PC-3 (cell line): ENCODE measurements at regions not wholly inside any gene's neighbourhood (a gene's known extent, or its start where the extent isn't known, plus 50 kb on each side); places are given as distances from the start of the nearest gene placed in this dataset.
"Not testable (repeated sequence)": the region's sequence is repeated elsewhere in the genome, so short reads cannot be mapped to it uniquely, and the experiment has no call there.

Experiments
- ATAC-seq: fragments of 200-7000 bp; cut with Tn5 transposase; 2 replicates; pipeline ENCODE4 v1.9.1; 2020; ENCODE audit warnings: mild to moderate bottlenecking, moderate library complexity
- BruUV-seq: library from RNA; stranded (reverse); fragments of 400-500 nt; replicated peaks from 2 replicates; lab custom pipeline; 2021; lab: Mats Ljungman, UMichigan
- CTCF ChIA-PET: fragments of 300-600 bp; sonication (Branson Sonifier 250); formaldehyde crosslinking; loops from one replicate; lab custom pipeline; 2022; ENCODE audit warnings: antibody characterized with exemption; lab: Charles Lee
- POLR2A ChIA-PET: fragments of 300-600 bp; sonication (Branson Sonifier 250); formaldehyde crosslinking; loops from one replicate; lab custom pipeline; 2022; ENCODE audit warnings: antibody characterized with exemption; ENCODE audit not compliant: unreplicated experiment; lab: Charles Lee
- DNase-seq: peaks from one replicate; pipeline ENCODE4 v3.0.0-alpha.2; 2015
- H2AFZ ChIP-seq: fragments of 300-600 bp; sonication (generic); 2 replicates; pipeline ENCODE4 v1.6.0; 2016; ENCODE audit warnings: antibody characterized with exemption, low read length
- H3F3A ChIP-seq: fragments of 300-600 bp; sonication (generic); one replicate; pipeline ENCODE4 v1.6.0; 2017; ENCODE audit warnings: antibody characterized with exemption, low read length, control low read depth, mild to moderate bottlenecking; ENCODE audit not compliant: unreplicated experiment
- H3K27ac ChIP-seq: fragments of 300-600 bp; sonication (generic); 2 replicates; pipeline ENCODE4 v1.5.1; 2016; ENCODE audit warnings: mild to moderate bottlenecking, low read length
- H3K27me3 ChIP-seq: fragments of 300-600 bp; sonication (generic); 2 replicates; pipeline ENCODE4 v1.6.1; 2016; ENCODE audit warnings: low read length, mixed read lengths
- H3K36me3 ChIP-seq: fragments of 300-600 bp; sonication (generic); 2 replicates; pipeline ENCODE4 v1.6.1; 2016; ENCODE audit warnings: low read depth, mixed run types, low read length, mixed read lengths
- H3K4me1 ChIP-seq: fragments of 300-600 bp; sonication (generic); 2 replicates; pipeline ENCODE4 v1.5.1; 2016; ENCODE audit warnings: low read length; ENCODE audit not compliant: insufficient read depth
- H3K4me2 ChIP-seq: fragments of 300-600 bp; sonication (generic); 2 replicates; pipeline ENCODE4 v1.6.0; 2016; ENCODE audit warnings: low read length
- H3K4me3 ChIP-seq: fragments of 300-600 bp; sonication (generic); 2 replicates; pipeline ENCODE4 v1.5.1; 2016; ENCODE audit warnings: mild to moderate bottlenecking, low read length, mixed read lengths
- H3K79me2 ChIP-seq: fragments of 300-600 bp; sonication (generic); 2 replicates; pipeline ENCODE4 v1.6.1; 2017; ENCODE audit warnings: low read length, mixed read lengths
- H3K9ac ChIP-seq: fragments of 300-600 bp; sonication (generic); 2 replicates; pipeline ENCODE4 v1.6.0; 2016; ENCODE audit warnings: mild to moderate bottlenecking, low read length
- H3K9me2 ChIP-seq: fragments of 300-600 bp; sonication (generic); replicated peaks from 2 replicates; pipeline ENCODE4 v1.6.1; 2016; ENCODE audit warnings: mixed run types, low read length, mixed read lengths
- H3K9me3 ChIP-seq: fragments of 300-600 bp; sonication (generic); 2 replicates; pipeline ENCODE4 v1.6.1; 2016; ENCODE audit warnings: low read length, mixed read lengths
- H4K20me1 ChIP-seq: fragments of 300-600 bp; sonication (generic); 2 replicates; pipeline ENCODE4 v1.6.1; 2016; ENCODE audit warnings: low read length, mixed read lengths
- EZH2 ChIP-seq: fragments of 300-600 bp; sonication (generic); IDR thresholded peaks from one replicate; pipeline ENCODE4 v1.6.1; 2017; ENCODE audit warnings: antibody characterized with exemption, mild to moderate bottlenecking, low read length; ENCODE audit not compliant: unreplicated experiment
- EZH2phosphoT487 ChIP-seq: fragments of 300-600 bp; sonication (generic); IDR thresholded peaks from 2 replicates; pipeline ENCODE4 v1.6.1; 2018; ENCODE audit warnings: mild to moderate bottlenecking, antibody characterized with exemption, low read length, borderline replicate concordance
- intact Hi-C: fragments of 100-400 bp; cut with micrococcal nuclease; formaldehyde crosslinking; loops from 2 replicates; pipeline ENCODE4 v1.9.0; 2023
- TF ChIP-seq, protein P1 (sequence below): fragments of 300-600 bp; sonication (generic); conservative IDR thresholded peaks from 2 replicates; pipeline ENCODE4 v1.5.1; 2017; ENCODE audit warnings: antibody characterized with exemption, low read depth, mild to moderate bottlenecking, low read length

DNA sequence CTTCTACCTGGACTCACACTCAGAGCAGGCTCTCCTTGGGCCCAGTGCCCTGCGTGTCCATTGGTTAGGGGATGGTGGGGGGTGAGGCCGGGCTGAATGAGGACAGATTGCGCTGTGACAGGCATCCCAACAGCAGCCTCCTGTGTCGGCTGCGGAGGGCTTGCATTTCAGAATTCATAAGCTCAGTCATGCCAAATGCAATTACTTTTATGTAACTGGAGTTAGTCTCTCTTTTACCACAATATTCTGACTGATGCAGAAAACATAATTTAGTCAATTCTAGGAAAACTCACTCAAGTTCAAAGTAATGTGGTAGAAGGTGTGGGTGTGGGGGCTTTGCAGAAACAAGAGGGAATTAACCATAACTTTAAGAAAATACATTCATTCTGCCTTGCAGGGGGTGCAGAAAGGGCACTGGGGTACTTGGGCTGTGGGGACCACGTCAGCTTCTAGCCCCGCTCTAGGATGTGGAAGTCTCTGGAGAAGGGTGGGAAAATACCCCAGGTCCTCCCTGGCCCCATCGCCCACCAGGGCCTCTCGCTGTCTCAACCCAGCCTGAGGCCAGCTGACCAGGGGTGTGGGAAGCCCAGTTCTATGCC lies 257.7 kb downstream of the ADGRD1 start:
- H3K9me3 ChIP-seq: no peaks in the 10 kb centered on the region
- no peaks in the 10 kb centered on the region for H3K9me2 ChIP-seq
- H3F3A ChIP-seq: no peaks in the 10 kb centered on the region
- no peaks in the 10 kb centered on the region for H3K36me3 ChIP-seq
- H3K27me3 ChIP-seq: peaks cover 64% of the 10 kb centered on the region
- H3K4me3 ChIP-seq: no peak overlapping the region
- DNase-seq: no peak
- intact Hi-C loops: no loop called here
- H3K4me2 ChIP-seq: no peak overlapping the region
- no peak overlapping the region for H3K27ac ChIP-seq
- H3K79me2 ChIP-seq: no peaks in the 10 kb centered on the region
- H2AFZ ChIP-seq: no peak overlapping the region
- no TSS peak for BruUV-seq
- no peak for ATAC-seq
- no peaks in the 10 kb centered on the region for H3K4me1 ChIP-seq
- POLR2A ChIA-PET: no interaction called here
- CTCF ChIA-PET: interaction anchor here (0.5 kb wide), 1 partner anchor 28 kb away, joined by 5 read pairs; no protein-coding TSS in a partner anchor
- no peaks in the 10 kb centered on the region for H4K20me1 ChIP-seq
- no peak overlapping the region for H3K9ac ChIP-seq
- TF ChIP-seq, protein P1, sequence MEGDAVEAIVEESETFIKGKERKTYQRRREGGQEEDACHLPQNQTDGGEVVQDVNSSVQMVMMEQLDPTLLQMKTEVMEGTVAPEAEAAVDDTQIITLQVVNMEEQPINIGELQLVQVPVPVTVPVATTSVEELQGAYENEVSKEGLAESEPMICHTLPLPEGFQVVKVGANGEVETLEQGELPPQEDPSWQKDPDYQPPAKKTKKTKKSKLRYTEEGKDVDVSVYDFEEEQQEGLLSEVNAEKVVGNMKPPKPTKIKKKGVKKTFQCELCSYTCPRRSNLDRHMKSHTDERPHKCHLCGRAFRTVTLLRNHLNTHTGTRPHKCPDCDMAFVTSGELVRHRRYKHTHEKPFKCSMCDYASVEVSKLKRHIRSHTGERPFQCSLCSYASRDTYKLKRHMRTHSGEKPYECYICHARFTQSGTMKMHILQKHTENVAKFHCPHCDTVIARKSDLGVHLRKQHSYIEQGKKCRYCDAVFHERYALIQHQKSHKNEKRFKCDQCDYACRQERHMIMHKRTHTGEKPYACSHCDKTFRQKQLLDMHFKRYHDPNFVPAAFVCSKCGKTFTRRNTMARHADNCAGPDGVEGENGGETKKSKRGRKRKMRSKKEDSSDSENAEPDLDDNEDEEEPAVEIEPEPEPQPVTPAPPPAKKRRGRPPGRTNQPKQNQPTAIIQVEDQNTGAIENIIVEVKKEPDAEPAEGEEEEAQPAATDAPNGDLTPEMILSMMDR: no peak
- TF ChIP-seq EZH2 (no peak), EZH2phosphoT487 (no peak)

DNA sequence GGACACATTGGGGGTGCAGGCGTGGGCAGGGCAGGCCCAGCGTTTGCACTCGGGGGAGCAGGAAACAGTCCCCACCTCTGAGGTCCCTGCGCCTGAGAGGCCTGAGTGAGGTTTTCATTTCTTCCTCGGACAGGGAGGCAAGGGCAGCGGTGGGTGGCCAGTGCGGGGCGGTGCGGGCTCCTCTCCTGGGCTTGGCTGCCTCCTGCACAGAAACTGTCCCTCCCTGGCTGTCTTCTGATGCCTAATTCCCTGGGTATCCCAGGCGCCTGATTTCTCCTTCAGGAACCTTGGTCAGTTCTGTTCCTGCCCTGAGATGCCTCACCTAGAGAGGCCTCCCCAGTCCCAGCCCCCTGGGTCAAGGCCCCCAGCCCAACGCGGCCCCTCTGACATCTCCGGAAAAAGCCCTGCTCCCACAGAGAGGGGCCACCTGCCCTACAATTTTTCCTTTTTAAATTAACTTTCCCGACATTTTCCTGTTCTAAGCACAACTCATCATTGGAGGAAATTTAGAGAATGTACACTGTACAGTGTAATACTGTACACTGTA lies 260.3 kb downstream of the ADGRD1 start:
- no TSS peak for BruUV-seq

DNA sequence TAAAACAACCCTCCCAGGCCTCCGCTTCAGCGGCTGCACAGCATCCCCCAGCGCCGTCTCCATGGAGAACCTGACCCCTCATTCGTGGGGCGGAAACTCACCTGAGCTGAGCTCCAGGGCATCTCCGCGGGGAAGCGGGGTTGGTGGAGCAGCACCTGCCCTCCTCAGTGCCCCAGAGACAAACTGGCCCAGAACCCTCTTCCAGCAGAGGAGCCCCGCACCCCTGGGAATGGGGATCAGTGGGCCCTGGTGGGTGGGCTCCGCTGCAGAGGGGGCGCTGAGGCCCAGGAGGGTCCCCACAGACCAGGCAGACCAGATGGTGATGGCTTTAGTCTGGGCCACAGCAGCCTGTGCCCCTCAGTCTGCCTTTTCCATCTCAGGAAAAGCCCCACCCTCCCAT lies 261.2 kb downstream of the ADGRD1 start:
- POLR2A ChIA-PET, CTCF ChIA-PET, H4K20me1 ChIP-seq, H3K27ac ChIP-seq, H3K9me3 ChIP-seq, intact Hi-C loops, H3K9me2 ChIP-seq, H3K79me2 ChIP-seq, ATAC-seq, H3K9ac ChIP-seq, H3K4me3 ChIP-seq, H3K36me3 ChIP-seq, H3F3A ChIP-seq, H3K4me2 ChIP-seq, BruUV-seq, DNase-seq, H3K4me1 ChIP-seq, H2AFZ ChIP-seq: not testable (repeated sequence)
- peaks cover 78% of the 10 kb centered on the region for H3K27me3 ChIP-seq

More for the DNA sequence above, 260.3 kb downstream of the ADGRD1 start:
- no peak overlapping the region for H3K4me3 ChIP-seq
- no peaks in the 10 kb centered on the region for H3K9me2 ChIP-seq
- POLR2A ChIA-PET: no interaction called here
- H3K9me3 ChIP-seq: no peaks in the 10 kb centered on the region
- CTCF ChIA-PET: no interaction called here
- no peaks in the 10 kb centered on the region for H3K36me3 ChIP-seq
- H3K27ac ChIP-seq: no peak overlapping the region
- ATAC-seq (no peak), DNase-seq (no peak)
- no peak overlapping the region for H2AFZ ChIP-seq
- H3F3A ChIP-seq: no peaks in the 10 kb centered on the region
- no peak overlapping the region for H3K4me2 ChIP-seq
- peaks cover 78% of the 10 kb centered on the region for H3K27me3 ChIP-seq
- H3K79me2 ChIP-seq: no peaks in the 10 kb centered on the region
- TF ChIP-seq EZH2phosphoT487 (no peak), EZH2 (no peak)
- TF ChIP-seq, protein P1: no peak
- no peak overlapping the region for H3K9ac ChIP-seq
- H4K20me1 ChIP-seq: no peaks in the 10 kb centered on the region
- no peaks in the 10 kb centered on the region for H3K4me1 ChIP-seq
- intact Hi-C loops: no loop called here

DNA sequence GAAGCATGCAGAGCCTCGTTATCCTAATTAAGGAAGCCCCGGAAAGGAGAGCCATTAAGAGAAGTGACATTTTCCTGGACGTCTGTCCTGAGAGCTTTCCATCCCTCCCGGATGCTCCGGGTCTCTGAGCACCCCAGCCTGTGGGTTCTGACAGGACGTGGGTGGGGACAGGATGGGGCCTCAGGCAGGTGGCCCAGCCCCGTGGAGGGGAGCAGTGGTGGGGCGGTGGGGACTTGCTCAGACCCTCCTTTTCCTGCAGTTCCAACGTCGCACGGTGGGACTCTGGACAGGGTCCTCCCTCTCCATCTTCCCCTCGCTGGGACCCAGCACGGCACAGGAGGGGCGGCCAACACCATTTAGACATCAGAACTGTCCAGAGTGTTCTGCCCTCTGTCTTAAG lies 262.9 kb downstream of the ADGRD1 start:
- POLR2A ChIA-PET, ATAC-seq, DNase-seq, H3K4me1 ChIP-seq, H3K9me3 ChIP-seq, H2AFZ ChIP-seq, H3K9ac ChIP-seq, H3K79me2 ChIP-seq, H3K9me2 ChIP-seq, H3K4me2 ChIP-seq, H4K20me1 ChIP-seq, H3K27ac ChIP-seq, H3F3A ChIP-seq, CTCF ChIA-PET, H3K4me3 ChIP-seq, H3K36me3 ChIP-seq, intact Hi-C loops, BruUV-seq: not testable (repeated sequence)
- peaks cover 63% of the 10 kb centered on the region for H3K27me3 ChIP-seq
